ENCODE measurements at regions not wholly inside any gene's neighbourhood (a gene's known extent, or its start where the extent isn't known, plus 50 kb on each side); places are given as distances from the start of the nearest gene placed in this dataset.

DNA sequence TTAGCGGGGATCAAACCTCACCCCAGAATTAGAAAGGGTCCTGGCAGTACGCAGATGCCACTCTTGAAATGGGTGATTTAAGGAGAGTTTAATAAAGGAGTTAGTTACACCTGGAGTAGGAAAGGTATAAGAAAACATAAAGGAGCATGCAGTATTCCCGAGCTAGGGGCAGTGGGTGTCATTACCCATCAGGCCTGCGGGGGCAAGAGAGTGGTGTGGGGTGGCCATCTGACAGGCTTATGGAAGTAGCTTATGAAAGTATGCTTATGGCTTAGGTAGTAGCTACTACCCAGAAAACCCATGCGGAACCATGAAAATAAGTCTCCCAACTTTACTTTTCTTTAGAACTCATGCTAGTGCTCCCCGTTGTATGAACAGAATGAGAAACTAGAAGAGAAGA lies 568.9 kb upstream of the ACVR2A start:
- no peak for DNase-seq
- POLR2A ChIA-PET = no interaction called here
- Histone ChIP-seq H3K4me1 (ENCODE audit: control insufficient read depth in 2 of 2, insufficient read depth in 2 of 2, low read length in 2 of 2) (no peaks in the 10 kb centered on the region), H3K79me2 (ENCODE audit: control insufficient read depth, insufficient read depth, low read length) (no peaks in the 10 kb centered on the region), H3K4me3 (ENCODE audit: control extremely low read depth in 1 of 5, extremely low read depth in 1 of 5, insufficient read depth in 1 of 5, low read depth in 2 of 5, low read length in 4 of 5) (no peak overlapping the region), H2AFZ (ENCODE audit: insufficient read depth, low read depth, low read length, poor library complexity, severe bottlenecking) (no peak overlapping the region), H3K9me3 (ENCODE audit: control extremely low read depth in 1 of 3, control insufficient read depth in 2 of 3, insufficient read depth in 1 of 3, low read length in 2 of 3) (no peaks in the 10 kb centered on the region), H4K20me1 (ENCODE audit: control insufficient read depth, insufficient read depth, low read length, poor library complexity, severe bottlenecking) (no peaks in the 10 kb centered on the region), H3K27ac (ENCODE audit: low read length in 2 of 2) (no peak overlapping the region), H3K4me2 (replicated peaks; ENCODE audit: low read depth, low read length, poor library complexity, severe bottlenecking) (no peak overlapping the region), H3K9ac (ENCODE audit: low read length) (no peak overlapping the region), H3K27me3 (replicated peaks in 1 of 4; ENCODE audit: control extremely low read depth in 1 of 4, control insufficient read depth in 3 of 4, insufficient read depth in 4 of 4, low read length in 3 of 4) (no peaks in the 10 kb centered on the region), H3K36me3 (replicated peaks in 1 of 2; ENCODE audit: control extremely low read depth in 1 of 2, control insufficient read depth in 1 of 2, extremely low read depth in 1 of 2, insufficient read depth in 2 of 2, low read length in 1 of 2) (no peaks in the 10 kb centered on the region)
- ATAC-seq (ENCODE audit: low read depth) = no peak
- Mint-ChIP-seq H3K9me3 (ENCODE audit: insufficient read depth) (peaks cover 2% of the 10 kb centered on the region), H3K4me3 (no peak overlapping the region), H3K27ac (no peak overlapping the region), H3K4me1 (no peaks in the 10 kb centered on the region), H3K27me3 (no peaks in the 10 kb centered on the region)
- intact Hi-C loops (cut with micrococcal nuclease) = no loop called here
- WGBS (ENCODE audit: insufficient coverage) = 66% methylated on average over 2 of the region's 6 CpGs
- CTCF ChIA-PET = interaction anchor here (0.8 kb wide), 1 partner anchor 10 kb away, joined by 3 read pairs; no protein-coding TSS in a partner anchor
- TF ChIP-seq EZH2 (IDR thresholded peaks at IDR 0.05; ENCODE audit: borderline replicate concordance, insufficient read depth, low read depth, low read length, poor library complexity, severe bottlenecking) = no peak
- TF ChIP-seq, protein P1, sequence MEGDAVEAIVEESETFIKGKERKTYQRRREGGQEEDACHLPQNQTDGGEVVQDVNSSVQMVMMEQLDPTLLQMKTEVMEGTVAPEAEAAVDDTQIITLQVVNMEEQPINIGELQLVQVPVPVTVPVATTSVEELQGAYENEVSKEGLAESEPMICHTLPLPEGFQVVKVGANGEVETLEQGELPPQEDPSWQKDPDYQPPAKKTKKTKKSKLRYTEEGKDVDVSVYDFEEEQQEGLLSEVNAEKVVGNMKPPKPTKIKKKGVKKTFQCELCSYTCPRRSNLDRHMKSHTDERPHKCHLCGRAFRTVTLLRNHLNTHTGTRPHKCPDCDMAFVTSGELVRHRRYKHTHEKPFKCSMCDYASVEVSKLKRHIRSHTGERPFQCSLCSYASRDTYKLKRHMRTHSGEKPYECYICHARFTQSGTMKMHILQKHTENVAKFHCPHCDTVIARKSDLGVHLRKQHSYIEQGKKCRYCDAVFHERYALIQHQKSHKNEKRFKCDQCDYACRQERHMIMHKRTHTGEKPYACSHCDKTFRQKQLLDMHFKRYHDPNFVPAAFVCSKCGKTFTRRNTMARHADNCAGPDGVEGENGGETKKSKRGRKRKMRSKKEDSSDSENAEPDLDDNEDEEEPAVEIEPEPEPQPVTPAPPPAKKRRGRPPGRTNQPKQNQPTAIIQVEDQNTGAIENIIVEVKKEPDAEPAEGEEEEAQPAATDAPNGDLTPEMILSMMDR (IDR thresholded peaks at IDR 0.05) = no peak

DNA sequence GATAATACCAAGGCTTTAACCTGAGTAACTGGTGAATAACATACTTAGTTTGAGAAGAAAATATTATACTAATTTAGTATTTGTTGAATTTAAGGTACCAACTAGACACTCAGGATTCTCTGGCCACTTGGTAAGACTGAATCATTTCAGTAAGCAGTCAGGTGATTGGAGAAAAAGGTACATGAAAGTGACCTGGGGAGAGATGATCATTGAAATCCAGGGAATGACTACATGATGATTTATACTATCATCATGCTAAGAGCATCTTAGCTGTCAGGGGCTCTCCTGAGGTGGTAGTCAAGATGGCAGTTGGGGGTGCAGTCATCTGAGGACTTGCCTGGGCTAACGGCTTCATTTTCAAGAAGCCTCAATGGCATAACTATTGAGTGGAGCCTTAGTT lies 571.2 kb upstream of the ACVR2A start:
- H3K4me2 ChIP-seq (replicated peaks; ENCODE audit: low read depth, low read length, poor library complexity, severe bottlenecking) = no peak overlapping the region
- H3K4me1 Mint-ChIP-seq = no peaks in the 10 kb centered on the region
- H3K27me3 ChIP-seq (replicated peaks in 1 of 4; ENCODE audit: control extremely low read depth in 1 of 4, control insufficient read depth in 3 of 4, insufficient read depth in 4 of 4, low read length in 3 of 4) = no peaks in the 10 kb centered on the region
- no peaks in the 10 kb centered on the region for H3K4me1 ChIP-seq (ENCODE audit: control insufficient read depth in 2 of 2, insufficient read depth in 2 of 2, low read length in 2 of 2)
- no peaks in the 10 kb centered on the region for H3K79me2 ChIP-seq (ENCODE audit: control insufficient read depth, insufficient read depth, low read length)
- ATAC-seq (ENCODE audit: low read depth) (no peak), DNase-seq (no peak)
- H3K4me3 Mint-ChIP-seq = no peak overlapping the region
- no peaks in the 10 kb centered on the region for H3K36me3 ChIP-seq (replicated peaks in 1 of 2; ENCODE audit: control extremely low read depth in 1 of 2, control insufficient read depth in 1 of 2, extremely low read depth in 1 of 2, insufficient read depth in 2 of 2, low read length in 1 of 2)
- no peaks in the 10 kb centered on the region for H3K27me3 Mint-ChIP-seq
- H3K27ac Mint-ChIP-seq = no peak overlapping the region
- no peak overlapping the region for H3K9ac ChIP-seq (ENCODE audit: low read length)
- no CpG with 5 or more reads among the region's 1 CpG for WGBS (ENCODE audit: insufficient coverage)
- H3K27ac ChIP-seq (ENCODE audit: low read length in 2 of 2) = no peak overlapping the region
- H3K4me3 ChIP-seq (ENCODE audit: control extremely low read depth in 1 of 5, extremely low read depth in 1 of 5, insufficient read depth in 1 of 5, low read depth in 2 of 5, low read length in 4 of 5) = no peak overlapping the region
- peaks cover 6% of the 10 kb centered on the region for H3K9me3 Mint-ChIP-seq (ENCODE audit: insufficient read depth)
- POLR2A ChIA-PET = no interaction called here
- TF ChIP-seq EZH2 (IDR thresholded peaks at IDR 0.05; ENCODE audit: borderline replicate concordance, insufficient read depth, low read depth, low read length, poor library complexity, severe bottlenecking) = no peak
- no peaks in the 10 kb centered on the region for H4K20me1 ChIP-seq (ENCODE audit: control insufficient read depth, insufficient read depth, low read length, poor library complexity, severe bottlenecking)
- H2AFZ ChIP-seq (ENCODE audit: insufficient read depth, low read depth, low read length, poor library complexity, severe bottlenecking) = no peak overlapping the region
- CTCF ChIA-PET = no interaction called here
- intact Hi-C loops (cut with micrococcal nuclease) = no loop called here
- peaks cover 0 to 13% (median 5%) of the 10 kb centered on the region in 3 donors for H3K9me3 ChIP-seq (ENCODE audit: control extremely low read depth in 1 of 3, control insufficient read depth in 2 of 3, insufficient read depth in 1 of 3, low read length in 2 of 3)
